ENCODE measurements at regions not wholly inside any gene's neighbourhood (a gene's known extent, or its start where the extent isn't known, plus 50 kb on each side); places are given as distances from the start of the nearest gene placed in this dataset.

GRCh38 chr9:126097679-126098078 lies 228.9 kb upstream of the MVB12B start:
- BruUV-seq (replicated peaks): no TSS peak
- intact Hi-C loops (cut with micrococcal nuclease): no loop called here
- Histone ChIP-seq H4K20me1 (replicated peaks; ENCODE audit: control insufficient read depth, insufficient read depth, low read length) (0 out of 2 replicates have a peak, but pooled peaks cover 4% of the 10 kb centered on the region), H3K36me3 (ENCODE audit: control insufficient read depth, insufficient read depth, low read length) (no peaks in the 10 kb centered on the region), H3K27ac (ENCODE audit: extremely low read depth, low read depth, low read length) (no peak overlapping the region), H3K4me3 (no peak overlapping the region), H2AFZ (ENCODE audit: low read depth, low read length) (no peak overlapping the region), H3K9me3 (replicated peaks; ENCODE audit: control insufficient read depth, insufficient read depth, low read depth, low read length) (no peaks in the 10 kb centered on the region), H3K27me3 (ENCODE audit: control insufficient read depth in 2 of 2, insufficient read depth in 2 of 2, low read length in 2 of 2) (peaks cover 0 to 12% of the 10 kb centered on the region in 2 experiments; a peak in 1 of 5 replicates), H3K9me1 (ENCODE audit: control insufficient read depth, insufficient read depth, low read length) (no peaks in the 10 kb centered on the region), H3K79me2 (ENCODE audit: control insufficient read depth, insufficient read depth, low read length) (no peaks in the 10 kb centered on the region), H3K4me1 (replicated peaks in 1 of 2; ENCODE audit: control insufficient read depth in 2 of 2, insufficient read depth in 2 of 2, low read length in 2 of 2) (no peaks in the 10 kb centered on the region), H3K9ac (ENCODE audit: insufficient read depth in 1 of 2, low read depth in 2 of 2, low read length in 2 of 2) (no peak overlapping the region), H3K4me2 (ENCODE audit: insufficient read depth, low read length) (no peak overlapping the region)
- FAIRE-seq (no peak), ATAC-seq (no peak), DNase-seq (ENCODE audit: extremely low read depth in 1 of 4, low spot score in 3 of 4) (no peak)
- in situ Hi-C loops (cut with MboI): no loop called here
- ChIA-PET POLR2A (no interaction called here), CTCF (ENCODE audit: low intra/inter-chr PET ratio) (interaction anchor here (0.6 kb wide), 1 partner anchor 385 kb away, joined by 3 read pairs; no protein-coding TSS in a partner anchor)
- WGBS (ENCODE audit: insufficient coverage, low coverage, missing lambda C conversion rate): 1% methylated on average over 6 of the region's 6 CpGs
- TF ChIP-seq BCL6 (CRISPR knock-in tag; IDR thresholded peaks at IDR 0.05) (no peak), ZNF280A (IDR thresholded peaks at IDR 0.05; ENCODE audit: low read depth, partially characterized antibody) (no peak), PATZ1 (CRISPR knock-in tag; IDR thresholded peaks at IDR 0.05; ENCODE audit: borderline replicate concordance) (no peak), IRF9 (tag; IDR thresholded peaks at IDR 0.05) (no peak), ATF4 (CRISPR knock-in tag; IDR thresholded peaks at IDR 0.05) (no peak), SMARCB1 (IDR thresholded peaks at IDR 0.05; ENCODE audit: insufficient read length, low read depth) (no peak), CBX5 (IDR thresholded peaks at IDR 0.05; ENCODE audit: borderline replicate concordance, low read depth) (no peak), GATAD2B (IDR thresholded peaks at IDR 0.05; ENCODE audit: borderline replicate concordance) (no peak)
- TF ChIP-seq, protein P1, sequence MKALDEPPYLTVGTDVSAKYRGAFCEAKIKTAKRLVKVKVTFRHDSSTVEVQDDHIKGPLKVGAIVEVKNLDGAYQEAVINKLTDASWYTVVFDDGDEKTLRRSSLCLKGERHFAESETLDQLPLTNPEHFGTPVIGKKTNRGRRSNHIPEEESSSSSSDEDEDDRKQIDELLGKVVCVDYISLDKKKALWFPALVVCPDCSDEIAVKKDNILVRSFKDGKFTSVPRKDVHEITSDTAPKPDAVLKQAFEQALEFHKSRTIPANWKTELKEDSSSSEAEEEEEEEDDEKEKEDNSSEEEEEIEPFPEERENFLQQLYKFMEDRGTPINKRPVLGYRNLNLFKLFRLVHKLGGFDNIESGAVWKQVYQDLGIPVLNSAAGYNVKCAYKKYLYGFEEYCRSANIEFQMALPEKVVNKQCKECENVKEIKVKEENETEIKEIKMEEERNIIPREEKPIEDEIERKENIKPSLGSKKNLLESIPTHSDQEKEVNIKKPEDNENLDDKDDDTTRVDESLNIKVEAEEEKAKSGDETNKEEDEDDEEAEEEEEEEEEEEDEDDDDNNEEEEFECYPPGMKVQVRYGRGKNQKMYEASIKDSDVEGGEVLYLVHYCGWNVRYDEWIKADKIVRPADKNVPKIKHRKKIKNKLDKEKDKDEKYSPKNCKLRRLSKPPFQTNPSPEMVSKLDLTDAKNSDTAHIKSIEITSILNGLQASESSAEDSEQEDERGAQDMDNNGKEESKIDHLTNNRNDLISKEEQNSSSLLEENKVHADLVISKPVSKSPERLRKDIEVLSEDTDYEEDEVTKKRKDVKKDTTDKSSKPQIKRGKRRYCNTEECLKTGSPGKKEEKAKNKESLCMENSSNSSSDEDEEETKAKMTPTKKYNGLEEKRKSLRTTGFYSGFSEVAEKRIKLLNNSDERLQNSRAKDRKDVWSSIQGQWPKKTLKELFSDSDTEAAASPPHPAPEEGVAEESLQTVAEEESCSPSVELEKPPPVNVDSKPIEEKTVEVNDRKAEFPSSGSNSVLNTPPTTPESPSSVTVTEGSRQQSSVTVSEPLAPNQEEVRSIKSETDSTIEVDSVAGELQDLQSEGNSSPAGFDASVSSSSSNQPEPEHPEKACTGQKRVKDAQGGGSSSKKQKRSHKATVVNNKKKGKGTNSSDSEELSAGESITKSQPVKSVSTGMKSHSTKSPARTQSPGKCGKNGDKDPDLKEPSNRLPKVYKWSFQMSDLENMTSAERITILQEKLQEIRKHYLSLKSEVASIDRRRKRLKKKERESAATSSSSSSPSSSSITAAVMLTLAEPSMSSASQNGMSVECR (CRISPR knock-in tag; IDR thresholded peaks at IDR 0.05): no peak
- TF ChIP-seq, protein P2, sequence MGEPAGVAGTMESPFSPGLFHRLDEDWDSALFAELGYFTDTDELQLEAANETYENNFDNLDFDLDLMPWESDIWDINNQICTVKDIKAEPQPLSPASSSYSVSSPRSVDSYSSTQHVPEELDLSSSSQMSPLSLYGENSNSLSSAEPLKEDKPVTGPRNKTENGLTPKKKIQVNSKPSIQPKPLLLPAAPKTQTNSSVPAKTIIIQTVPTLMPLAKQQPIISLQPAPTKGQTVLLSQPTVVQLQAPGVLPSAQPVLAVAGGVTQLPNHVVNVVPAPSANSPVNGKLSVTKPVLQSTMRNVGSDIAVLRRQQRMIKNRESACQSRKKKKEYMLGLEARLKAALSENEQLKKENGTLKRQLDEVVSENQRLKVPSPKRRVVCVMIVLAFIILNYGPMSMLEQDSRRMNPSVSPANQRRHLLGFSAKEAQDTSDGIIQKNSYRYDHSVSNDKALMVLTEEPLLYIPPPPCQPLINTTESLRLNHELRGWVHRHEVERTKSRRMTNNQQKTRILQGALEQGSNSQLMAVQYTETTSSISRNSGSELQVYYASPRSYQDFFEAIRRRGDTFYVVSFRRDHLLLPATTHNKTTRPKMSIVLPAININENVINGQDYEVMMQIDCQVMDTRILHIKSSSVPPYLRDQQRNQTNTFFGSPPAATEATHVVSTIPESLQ (CRISPR knock-in tag; IDR thresholded peaks at IDR 0.05): no peak

Measured in K562 (cell line).